ENCODE measurements at regions not wholly inside any gene's neighbourhood (a gene's known extent, or its start where the extent isn't known, plus 50 kb on each side); places are given as distances from the start of the nearest gene placed in this dataset.
A peak's percentile ranks its signal among the peaks of the same experiment; 100 is the strongest.

DNA sequence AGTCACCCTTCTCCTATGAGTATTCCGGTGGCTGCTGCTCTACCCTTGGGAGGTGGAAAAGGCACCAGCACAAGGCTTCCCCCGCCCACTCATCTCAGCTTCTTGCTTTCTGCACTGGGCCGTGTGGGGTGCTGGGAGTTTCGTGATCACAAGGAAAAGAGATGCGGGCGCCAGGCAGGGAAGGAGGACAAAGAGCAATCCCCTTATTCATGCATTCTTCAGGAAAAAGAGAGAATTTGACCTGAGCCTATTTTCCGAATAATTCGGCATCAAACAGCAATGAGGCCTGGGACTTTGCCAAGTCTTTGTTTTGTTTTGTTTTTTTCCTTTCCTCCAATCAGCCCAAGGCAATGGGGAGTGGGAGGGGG, 102.2 kb upstream of the LPP start:
- H3K27ac ChIP-seq (ENCODE audit: low read depth, low read length), result no peak overlapping the region
- H3K4me1 ChIP-seq (ENCODE audit: insufficient read depth, low read length), result peaks cover 15% of the 10 kb centered on the region
- H3K27ac Mint-ChIP-seq, result no peak overlapping the region
- H3K9me3 ChIP-seq (ENCODE audit: low read length), result no peaks in the 10 kb centered on the region
- peaks cover 0 to 1% (median 0%) of the 10 kb centered on the region in 3 donors for H3K36me3 Mint-ChIP-seq
- CTCF ChIA-PET, result interaction anchor here (0.8 to 2.2 kb wide), 2 partner anchors 8 to 52 kb away, joined by 3 to 5 read pairs; no protein-coding TSS in a partner anchor
- H3K4me1 Mint-ChIP-seq, result peaks cover 20 to 27% (median 22%) of the 10 kb centered on the region in 3 donors
- no peak overlapping the region for H3K4me3 ChIP-seq (ENCODE audit: low read length)
- no peak overlapping the region for H3K4me3 Mint-ChIP-seq
- DNase-seq, result no peak
- no peaks in the 10 kb centered on the region for H3K9me3 Mint-ChIP-seq
- H3K27me3 Mint-ChIP-seq, result peaks cover 0 to 2% of the 10 kb centered on the region in 2 donors
- H3K36me3 ChIP-seq (ENCODE audit: insufficient read depth, low read length), result no peaks in the 10 kb centered on the region
- POLR2A ChIA-PET, result no interaction called here
- H3K27me3 ChIP-seq (ENCODE audit: insufficient read depth, low read length, poor library complexity, severe bottlenecking), result no peaks in the 10 kb centered on the region

DNA sequence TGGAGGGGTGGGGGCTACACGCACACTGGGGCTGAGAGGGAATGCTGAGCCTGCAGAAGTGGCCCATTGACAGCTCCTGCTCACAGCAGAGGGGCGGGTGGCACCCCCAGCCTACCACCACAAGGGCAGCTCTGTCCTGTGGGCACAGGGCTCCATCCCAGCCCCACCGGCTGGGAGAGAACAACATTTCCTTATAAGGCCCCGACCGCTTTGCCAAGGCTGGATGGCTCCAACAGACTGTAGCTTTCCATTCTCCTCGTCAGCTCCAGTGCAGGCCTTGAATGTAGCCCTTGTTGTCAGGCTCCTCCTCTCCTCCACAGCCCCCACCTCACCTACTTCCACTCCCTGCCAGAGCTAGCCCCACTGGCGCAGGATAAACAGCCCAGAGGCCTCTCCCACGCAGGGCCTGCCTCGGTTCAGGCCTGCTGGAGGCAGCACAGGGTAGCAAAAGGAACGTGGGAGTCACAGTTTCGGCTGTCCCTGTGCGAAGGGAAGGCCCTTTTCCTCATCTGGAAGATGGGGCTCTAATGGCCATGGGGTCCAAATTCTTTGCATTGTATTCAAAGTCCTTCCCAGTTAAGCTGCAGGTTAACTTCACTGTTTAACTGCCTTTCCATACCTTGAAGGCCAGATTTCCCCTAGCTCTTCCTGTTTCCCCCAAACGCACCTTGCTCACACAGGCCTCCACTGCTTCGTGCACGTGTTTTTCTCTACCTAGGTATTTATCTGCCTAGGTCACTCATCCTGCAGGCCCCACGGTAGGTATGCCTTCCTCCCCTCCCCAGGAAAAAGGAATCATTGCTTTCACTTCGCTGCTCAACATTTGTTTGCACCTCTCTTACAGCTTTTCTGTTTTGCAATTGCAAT, 101.6 kb upstream of the LPP start:
- H3K4me3 Mint-ChIP-seq, result no peak overlapping the region
- no peaks in the 10 kb centered on the region for H3K9me3 Mint-ChIP-seq
- ChIA-PET POLR2A (no interaction called here), CTCF (interaction anchor here (0.8 to 2.2 kb wide), 3 partner anchors 9 to 312 kb away, joined by 3 to 5 read pairs (median 4); no protein-coding TSS in a partner anchor)
- H3K4me3 ChIP-seq (ENCODE audit: low read length), result no peak overlapping the region
- H3K27ac Mint-ChIP-seq, result peak overlapping the region in 1 of 8 donors; percentile 44
- no peaks in the 10 kb centered on the region for H3K9me3 ChIP-seq (ENCODE audit: low read length)
- H3K36me3 ChIP-seq (ENCODE audit: insufficient read depth, low read length), result no peaks in the 10 kb centered on the region
- H3K4me1 Mint-ChIP-seq, result peaks cover 20 to 27% (median 22%) of the 10 kb centered on the region in 3 donors
- peaks cover 0 to 1% (median 0%) of the 10 kb centered on the region in 3 donors for H3K36me3 Mint-ChIP-seq
- no peaks in the 10 kb centered on the region for H3K27me3 ChIP-seq (ENCODE audit: insufficient read depth, low read length, poor library complexity, severe bottlenecking)
- H3K27ac ChIP-seq (ENCODE audit: low read depth, low read length), result no peak overlapping the region
- no peak for DNase-seq
- H3K4me1 ChIP-seq (ENCODE audit: insufficient read depth, low read length), result peaks cover 15% of the 10 kb centered on the region
- peaks cover 0 to 2% of the 10 kb centered on the region in 2 donors for H3K27me3 Mint-ChIP-seq

GRCh38 chr3:188053036-188053340, 101.0 kb upstream of the LPP start:
- H3K9me3 Mint-ChIP-seq, result no peaks in the 10 kb centered on the region
- no peak for DNase-seq
- Histone ChIP-seq H3K9me3 (ENCODE audit: low read length) (no peaks in the 10 kb centered on the region), H3K4me1 (ENCODE audit: insufficient read depth, low read length) (peaks cover 15% of the 10 kb centered on the region), H3K27ac (ENCODE audit: low read depth, low read length) (no peak overlapping the region), H3K4me3 (ENCODE audit: low read length) (no peak overlapping the region), H3K27me3 (ENCODE audit: insufficient read depth, low read length, poor library complexity, severe bottlenecking) (no peaks in the 10 kb centered on the region), H3K36me3 (ENCODE audit: insufficient read depth, low read length) (no peaks in the 10 kb centered on the region)
- H3K27me3 Mint-ChIP-seq, result no peaks in the 10 kb centered on the region
- CTCF ChIA-PET, result interaction anchor here (1.0 kb wide), 1 partner anchor 313 kb away, joined by 4 read pairs; no protein-coding TSS in a partner anchor
- peak overlapping the region in 1 of 7 donors; percentile 10 for H3K4me3 Mint-ChIP-seq
- H3K27ac Mint-ChIP-seq, result no peak overlapping the region
- POLR2A ChIA-PET, result no interaction called here
- H3K4me1 Mint-ChIP-seq, result peaks cover 20 to 27% (median 22%) of the 10 kb centered on the region in 3 donors
- H3K36me3 Mint-ChIP-seq, result peaks cover 0 to 1% (median 0%) of the 10 kb centered on the region in 3 donors

DNA sequence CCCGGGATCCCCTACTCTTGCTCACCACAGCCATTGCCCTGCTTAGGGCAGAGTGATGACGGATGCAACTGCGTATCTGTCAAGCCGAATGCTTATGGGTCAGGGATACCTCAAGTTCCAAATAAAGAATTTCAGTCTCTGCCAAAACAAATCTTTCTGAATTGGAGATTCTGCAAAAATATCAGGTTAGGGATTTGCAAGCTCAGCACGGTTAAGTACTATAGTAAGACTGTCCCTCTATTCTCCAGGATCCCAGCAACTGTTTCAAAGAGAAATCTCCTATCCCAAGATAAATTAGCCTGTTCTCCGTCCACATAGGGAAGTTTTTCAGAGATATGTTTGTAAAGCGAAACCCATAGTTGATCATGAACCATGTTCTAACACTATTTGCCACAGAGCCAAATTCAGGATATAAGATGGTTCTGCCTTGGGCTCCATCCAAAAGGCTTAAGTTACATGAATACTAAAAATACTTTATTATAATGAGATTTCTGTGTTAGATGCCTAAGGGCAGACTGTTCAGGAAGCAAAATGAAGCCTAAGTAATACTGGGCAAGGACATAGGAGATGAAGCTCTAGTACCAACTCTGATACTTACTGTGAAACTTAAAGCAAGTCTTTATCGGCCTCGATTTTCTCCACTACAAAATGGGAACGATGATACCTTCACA, 100.1 kb upstream of the LPP start:
- Mint-ChIP-seq H3K9me3 (no peaks in the 10 kb centered on the region), H3K36me3 (peaks cover 0 to 1% (median 0%) of the 10 kb centered on the region in 3 donors), H3K4me3 (no peak overlapping the region), H3K4me1 (peaks cover 19 to 27% (median 20%) of the 10 kb centered on the region in 3 donors), H3K27me3 (no peaks in the 10 kb centered on the region), H3K27ac (no peak overlapping the region)
- CTCF ChIA-PET, result no interaction called here
- Histone ChIP-seq H3K27ac (ENCODE audit: low read depth, low read length) (no peak overlapping the region), H3K4me1 (ENCODE audit: insufficient read depth, low read length) (peaks cover 15% of the 10 kb centered on the region), H3K27me3 (ENCODE audit: insufficient read depth, low read length, poor library complexity, severe bottlenecking) (no peaks in the 10 kb centered on the region), H3K9me3 (ENCODE audit: low read length) (no peaks in the 10 kb centered on the region), H3K4me3 (ENCODE audit: low read length) (no peak overlapping the region), H3K36me3 (ENCODE audit: insufficient read depth, low read length) (no peaks in the 10 kb centered on the region)
- POLR2A ChIA-PET, result no interaction called here
- no peak for DNase-seq

GRCh38 chr3:188054541-188054940, 99.4 kb upstream of the LPP start:
- no peak overlapping the region for H3K4me3 Mint-ChIP-seq
- H3K36me3 ChIP-seq (ENCODE audit: insufficient read depth, low read length), result no peaks in the 10 kb centered on the region
- no peak for DNase-seq
- H3K9me3 Mint-ChIP-seq, result no peaks in the 10 kb centered on the region
- H3K27ac Mint-ChIP-seq, result no peak overlapping the region
- peaks cover 11% of the 10 kb centered on the region for H3K4me1 ChIP-seq (ENCODE audit: insufficient read depth, low read length)
- no peaks in the 10 kb centered on the region for H3K27me3 ChIP-seq (ENCODE audit: insufficient read depth, low read length, poor library complexity, severe bottlenecking)
- peaks cover 0 to 1% (median 0%) of the 10 kb centered on the region in 3 donors for H3K36me3 Mint-ChIP-seq
- H3K27me3 Mint-ChIP-seq, result no peaks in the 10 kb centered on the region
- peaks cover 13 to 21% (median 14%) of the 10 kb centered on the region in 3 donors for H3K4me1 Mint-ChIP-seq
- ChIA-PET CTCF (no interaction called here), POLR2A (no interaction called here)
- no peaks in the 10 kb centered on the region for H3K9me3 ChIP-seq (ENCODE audit: low read length)
- H3K27ac ChIP-seq (ENCODE audit: low read depth, low read length), result no peak overlapping the region
- no peak overlapping the region for H3K4me3 ChIP-seq (ENCODE audit: low read length)

DNA sequence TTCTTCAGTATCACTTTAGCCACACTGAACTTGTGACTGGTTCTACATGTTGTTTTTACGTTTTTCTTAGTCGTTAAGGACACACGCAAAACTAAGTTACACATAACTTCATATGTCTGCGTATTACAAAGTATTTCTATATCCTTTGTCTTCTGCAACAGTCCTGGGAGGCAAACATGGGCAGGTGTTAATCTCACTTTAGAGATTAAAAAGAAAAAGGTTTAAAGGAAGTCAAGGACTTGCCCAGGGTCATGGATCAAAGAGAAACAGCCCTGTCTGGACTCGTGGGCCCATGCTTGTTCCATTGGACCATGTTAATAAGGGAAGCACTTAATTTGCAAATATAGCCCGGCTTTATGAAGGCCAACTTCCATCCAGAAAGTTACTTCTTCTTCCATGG, 98.6 kb upstream of the LPP start:
- H3K4me3 Mint-ChIP-seq, result no peak overlapping the region
- no peaks in the 10 kb centered on the region for H3K36me3 ChIP-seq (ENCODE audit: insufficient read depth, low read length)
- H3K4me1 ChIP-seq (ENCODE audit: insufficient read depth, low read length), result peaks cover 2% of the 10 kb centered on the region
- POLR2A ChIA-PET, result no interaction called here
- no peak overlapping the region for H3K27ac ChIP-seq (ENCODE audit: low read depth, low read length)
- no peaks in the 10 kb centered on the region for H3K27me3 ChIP-seq (ENCODE audit: insufficient read depth, low read length, poor library complexity, severe bottlenecking)
- H3K27ac Mint-ChIP-seq, result no peak overlapping the region
- peaks cover 0 to 1% (median 0%) of the 10 kb centered on the region in 3 donors for H3K36me3 Mint-ChIP-seq
- peaks cover 6 to 14% (median 9%) of the 10 kb centered on the region in 3 donors for H3K4me1 Mint-ChIP-seq
- H3K9me3 Mint-ChIP-seq, result no peaks in the 10 kb centered on the region
- no peaks in the 10 kb centered on the region for H3K27me3 Mint-ChIP-seq
- H3K4me3 ChIP-seq (ENCODE audit: low read length), result no peak overlapping the region
- CTCF ChIA-PET, result no interaction called here
- no peak for DNase-seq
- H3K9me3 ChIP-seq (ENCODE audit: low read length), result no peaks in the 10 kb centered on the region

DNA sequence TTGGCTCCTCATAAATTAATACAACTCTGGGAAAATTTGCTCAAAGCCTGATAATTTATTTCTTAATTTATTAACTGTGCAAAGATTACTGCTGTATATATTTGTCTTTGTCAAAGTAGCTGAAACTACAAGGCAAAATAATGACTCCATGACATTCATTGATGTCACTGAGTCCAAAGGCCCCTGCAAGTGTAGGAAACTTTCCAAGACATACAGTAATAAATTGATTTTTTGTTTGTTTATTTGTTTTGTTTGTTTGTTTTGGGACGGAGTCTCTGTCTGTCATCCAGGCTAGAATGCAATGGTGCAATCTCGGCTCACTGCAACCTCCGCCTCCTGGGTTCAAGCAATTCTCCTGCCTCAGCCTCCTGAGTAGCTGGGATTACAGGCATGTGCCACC, 96.8 kb upstream of the LPP start:
- CTCF ChIA-PET, result interaction anchor here (1.3 kb wide), 1 partner anchor 14 kb away, joined by 4 read pairs; no protein-coding TSS in a partner anchor
- H3K27me3 ChIP-seq (ENCODE audit: insufficient read depth, low read length, poor library complexity, severe bottlenecking), result no peaks in the 10 kb centered on the region
- H3K27ac Mint-ChIP-seq, result no peak overlapping the region
- H3K36me3 ChIP-seq (ENCODE audit: insufficient read depth, low read length), result no peaks in the 10 kb centered on the region
- no peaks in the 10 kb centered on the region for H3K9me3 ChIP-seq (ENCODE audit: low read length)
- no peak for DNase-seq
- peaks cover 13 to 23% (median 15%) of the 10 kb centered on the region in 3 donors for H3K4me1 Mint-ChIP-seq
- H3K27me3 Mint-ChIP-seq, result no peaks in the 10 kb centered on the region
- no peak overlapping the region for H3K4me3 ChIP-seq (ENCODE audit: low read length)
- no peaks in the 10 kb centered on the region for H3K9me3 Mint-ChIP-seq
- no peak overlapping the region for H3K4me3 Mint-ChIP-seq
- H3K4me1 ChIP-seq (ENCODE audit: insufficient read depth, low read length), result peaks cover 4% of the 10 kb centered on the region
- POLR2A ChIA-PET, result no interaction called here
- no peaks in the 10 kb centered on the region for H3K36me3 Mint-ChIP-seq
- no peak overlapping the region for H3K27ac ChIP-seq (ENCODE audit: low read depth, low read length)

- Histone ChIP-seq H3K4me1 (ENCODE audit: insufficient read depth, low read length) (peaks cover 4% of the 10 kb centered on the region), H3K27ac (ENCODE audit: low read depth, low read length) (no peak overlapping the region), H3K27me3 (ENCODE audit: insufficient read depth, low read length, poor library complexity, severe bottlenecking) (no peaks in the 10 kb centered on the region), H3K9me3 (ENCODE audit: low read length) (no peaks in the 10 kb centered on the region), H3K36me3 (ENCODE audit: insufficient read depth, low read length) (no peaks in the 10 kb centered on the region), H3K4me3 (ENCODE audit: low read length) (no peak overlapping the region)
- Mint-ChIP-seq H3K9me3 (no peaks in the 10 kb centered on the region), H3K27me3 (no peaks in the 10 kb centered on the region), H3K4me3 (no peak overlapping the region), H3K27ac (peak overlapping the region in 2 of 8 donors; percentile 11 to 29), H3K4me1 (peaks cover 11 to 22% (median 15%) of the 10 kb centered on the region in 3 donors), H3K36me3 (no peaks in the 10 kb centered on the region)
- CTCF ChIA-PET, result interaction anchor here (0.9 to 4.3 kb wide), 3 partner anchors 63 to 318 kb away, joined by 3 to 22 read pairs (median 3); no protein-coding TSS in a partner anchor
- DNase-seq, result no peak
- POLR2A ChIA-PET, result no interaction called here
Measured at GRCh38 chr3:188058569-188059184, 95.3 kb upstream of the LPP start.

Data from CD8-positive, alpha-beta memory T cell (primary cell).